IMR-90 (cell line): ENCODE measurements at regions not wholly inside any gene's neighbourhood (a gene's known extent, or its start where the extent isn't known, plus 50 kb on each side); places are given as distances from the start of the nearest gene placed in this dataset.

Source experiments
- CTCF ChIP-seq: conservative IDR thresholded peaks from 2 replicates; pipeline ENCODE4 v1.5.1; 2012; ENCODE audit warnings: mild to moderate bottlenecking, low read depth, low read length, improper control_type of control experiment
- MAZ ChIP-seq: IDR thresholded peaks from 2 replicates; pipeline ENCODE4 v1.6.1; 2012; ENCODE audit warnings: low read depth, mild to moderate bottlenecking, low read length, improper control_type of control experiment, moderate library complexity, borderline replicate concordance
- POLR2A ChIP-seq: IDR thresholded peaks from 2 replicates; pipeline ENCODE4 v1.6.1; 2012; ENCODE audit warnings: mild to moderate bottlenecking, low read depth, low read length

DNA sequence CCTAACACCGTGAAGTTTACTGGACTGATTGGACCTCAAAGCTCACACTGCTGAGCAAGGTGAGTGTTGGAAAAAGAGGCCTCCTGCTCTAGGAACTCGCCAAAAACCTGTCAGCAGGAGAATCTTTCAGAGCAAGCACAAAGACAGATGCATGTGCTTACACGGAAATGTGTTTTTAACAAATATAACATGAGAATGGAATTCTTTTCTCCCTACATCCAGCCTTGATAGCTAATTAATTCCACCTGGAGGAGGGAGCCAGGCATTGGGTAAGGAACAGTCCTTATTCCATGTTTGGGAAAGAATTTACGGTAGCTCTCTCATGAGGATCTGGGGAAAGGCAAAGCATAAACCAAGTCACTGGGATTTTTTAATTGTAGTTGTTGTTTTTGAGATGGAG lies 98.8 kb downstream of the KLF4 start:
- no peak for TF ChIP-seq CTCF
- TF ChIP-seq POLR2A: no peak
- no peak for TF ChIP-seq MAZ
